DND-41 (cell line): ENCODE measurements at regions not wholly inside any gene's neighbourhood (a gene's known extent, or its start where the extent isn't known, plus 50 kb on each side); places are given as distances from the start of the nearest gene placed in this dataset.

ENCODE experiments used
- ATAC-seq: fragments of 200-7000 bp; cut with Tn5 transposase; 3 replicates; pipeline ENCODE4 v1.9.1; 2021; ENCODE audit warnings: low read depth; ENCODE audit not compliant: insufficient read depth
- DNase-seq: peaks from one replicate; pipeline ENCODE4 v3.0.0-alpha.2; 2020
- H2AFZ ChIP-seq: 2 replicates; pipeline ENCODE4 v1.6.0; 2012; ENCODE audit warnings: low read depth, low read length
- H3K27ac ChIP-seq: 2 replicates; pipeline ENCODE4 v1.5.1; 2012; ENCODE audit warnings: low read length, inconsistent platforms
- H3K27me3 ChIP-seq: fragments of 200-600 bp; sonication (generic); 2 replicates; pipeline ENCODE4 v1.6.0; 2012; ENCODE audit warnings: low read length, mild to moderate bottlenecking, inconsistent platforms; ENCODE audit not compliant: insufficient read depth, poor library complexity
- H3K36me3 ChIP-seq: 2 replicates; pipeline ENCODE4 v1.5.1; 2012; ENCODE audit warnings: low read length, inconsistent platforms; ENCODE audit not compliant: insufficient read depth
- H3K4me1 ChIP-seq: 2 replicates; pipeline ENCODE4 v1.5.1; 2012; ENCODE audit warnings: mild to moderate bottlenecking, low read length; ENCODE audit not compliant: insufficient read depth
- H3K4me2 ChIP-seq: 2 replicates; pipeline ENCODE4 v1.6.0; 2012; ENCODE audit warnings: mild to moderate bottlenecking, moderate library complexity, low read length, inconsistent platforms; ENCODE audit not compliant: insufficient read depth
- H3K4me3 ChIP-seq, 2 experiments: fragments of 200-600 bp in 1 of 2; shearing (Covaris generic) in 1 of 2; 2 replicates each; pipeline ENCODE4 v1.5.1; 2012 to 2016; ENCODE audit warnings: inconsistent platforms in 2 of 2, low read length in 2 of 2, mild to moderate bottlenecking in 2 of 2, low read depth in 1 of 2, moderate library complexity in 1 of 2
- H3K79me2 ChIP-seq: 2 replicates; pipeline ENCODE4 v1.6.0; 2012; ENCODE audit warnings: low read length, inconsistent platforms; ENCODE audit not compliant: insufficient read depth
- H3K9ac ChIP-seq: 2 replicates; pipeline ENCODE4 v1.6.0; 2012; ENCODE audit warnings: low read depth, mild to moderate bottlenecking, inconsistent platforms, low read length, moderate library complexity
- H3K9me3 ChIP-seq: 2 replicates; pipeline ENCODE4 v1.5.1; 2012; ENCODE audit warnings: low read length, moderate library complexity, mild to moderate bottlenecking, inconsistent platforms; ENCODE audit not compliant: insufficient read depth, severe bottlenecking
- H4K20me1 ChIP-seq: 2 replicates; pipeline ENCODE4 v1.6.0; 2012; ENCODE audit warnings: low read length; ENCODE audit not compliant: insufficient read depth
- EZH2 ChIP-seq: IDR thresholded peaks from 3 replicates; pipeline ENCODE4 v1.6.1; 2012; ENCODE audit warnings: borderline replicate concordance, low read depth, mild to moderate bottlenecking, moderate library complexity, low read length, inconsistent platforms; ENCODE audit not compliant: severe bottlenecking
- TF ChIP-seq, protein P1 (sequence below): IDR thresholded peaks from 2 replicates; pipeline ENCODE4 v1.5.1; 2012; ENCODE audit warnings: borderline replicate concordance, low read length, moderate library complexity, mild to moderate bottlenecking; ENCODE audit not compliant: poor library complexity, severe bottlenecking; ENCODE audit errors: extremely low read depth

DNA sequence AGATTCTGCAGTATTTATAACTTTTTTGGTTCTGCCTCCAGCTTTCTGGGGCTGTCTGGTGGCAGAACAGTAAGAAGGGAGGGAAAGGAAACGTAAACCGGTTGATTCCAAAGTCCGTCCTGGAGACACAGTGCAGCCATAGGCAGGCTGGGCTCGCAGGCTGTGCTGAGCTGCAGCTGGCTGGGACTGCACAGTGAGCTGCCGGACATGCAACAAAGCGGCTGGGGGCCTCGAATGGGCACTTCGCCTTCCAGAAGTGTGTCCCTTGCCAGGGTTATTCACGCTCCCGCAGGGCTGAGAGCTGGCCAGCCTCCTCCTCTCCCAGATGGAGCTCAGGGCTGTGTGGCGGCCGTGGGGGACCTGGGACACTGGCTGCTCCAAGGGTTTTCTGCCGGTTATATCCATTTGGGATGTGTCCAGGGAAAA lies 78.1 kb upstream of the CD93 start:
- Histone ChIP-seq H3K27me3 (no peaks in the 10 kb centered on the region), H3K4me2 (no peak overlapping the region), H2AFZ (no peak overlapping the region), H3K9me3 (no peaks in the 10 kb centered on the region), H4K20me1 (no peaks in the 10 kb centered on the region), H3K4me1 (peaks cover 30% of the 10 kb centered on the region), H3K27ac (no peak overlapping the region), H3K36me3 (no peaks in the 10 kb centered on the region), H3K79me2 (no peaks in the 10 kb centered on the region), H3K4me3 (no peak overlapping the region), H3K9ac (no peak overlapping the region)
- DNase-seq = no peak
- ATAC-seq = no peak
- TF ChIP-seq, protein P1, sequence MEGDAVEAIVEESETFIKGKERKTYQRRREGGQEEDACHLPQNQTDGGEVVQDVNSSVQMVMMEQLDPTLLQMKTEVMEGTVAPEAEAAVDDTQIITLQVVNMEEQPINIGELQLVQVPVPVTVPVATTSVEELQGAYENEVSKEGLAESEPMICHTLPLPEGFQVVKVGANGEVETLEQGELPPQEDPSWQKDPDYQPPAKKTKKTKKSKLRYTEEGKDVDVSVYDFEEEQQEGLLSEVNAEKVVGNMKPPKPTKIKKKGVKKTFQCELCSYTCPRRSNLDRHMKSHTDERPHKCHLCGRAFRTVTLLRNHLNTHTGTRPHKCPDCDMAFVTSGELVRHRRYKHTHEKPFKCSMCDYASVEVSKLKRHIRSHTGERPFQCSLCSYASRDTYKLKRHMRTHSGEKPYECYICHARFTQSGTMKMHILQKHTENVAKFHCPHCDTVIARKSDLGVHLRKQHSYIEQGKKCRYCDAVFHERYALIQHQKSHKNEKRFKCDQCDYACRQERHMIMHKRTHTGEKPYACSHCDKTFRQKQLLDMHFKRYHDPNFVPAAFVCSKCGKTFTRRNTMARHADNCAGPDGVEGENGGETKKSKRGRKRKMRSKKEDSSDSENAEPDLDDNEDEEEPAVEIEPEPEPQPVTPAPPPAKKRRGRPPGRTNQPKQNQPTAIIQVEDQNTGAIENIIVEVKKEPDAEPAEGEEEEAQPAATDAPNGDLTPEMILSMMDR = no peak
- TF ChIP-seq EZH2 = no peak

DNA sequence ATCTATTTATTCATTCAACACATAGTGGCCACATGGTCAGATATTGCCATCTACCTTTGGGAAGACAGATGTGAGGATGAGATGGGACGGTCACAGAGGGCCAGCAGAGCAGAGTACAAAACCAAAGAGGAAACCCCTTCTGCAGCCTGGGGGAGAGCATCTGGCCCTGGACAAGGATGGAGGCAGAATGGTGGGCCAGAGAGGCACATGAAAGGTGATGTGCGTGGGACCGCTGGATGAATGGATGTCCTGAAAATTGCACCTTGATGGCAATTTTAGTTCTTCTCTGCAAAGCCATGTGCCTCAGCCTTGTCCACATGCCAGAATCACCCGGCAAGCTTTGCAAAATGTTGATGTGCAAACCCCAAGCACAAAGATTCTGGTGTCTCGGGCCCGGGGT lies 77.4 kb upstream of the CD93 start:
- Histone ChIP-seq H4K20me1 (no peaks in the 10 kb centered on the region), H3K27me3 (no peaks in the 10 kb centered on the region), H3K79me2 (no peaks in the 10 kb centered on the region), H3K4me2 (no peak overlapping the region), H3K27ac (no peak overlapping the region), H3K9me3 (no peaks in the 10 kb centered on the region), H3K4me1 (peaks cover 36% of the 10 kb centered on the region), H2AFZ (no peak overlapping the region), H3K36me3 (no peaks in the 10 kb centered on the region), H3K4me3 (no peak overlapping the region), H3K9ac (no peak overlapping the region)
- ATAC-seq (no peak), DNase-seq (no peak)
- no peak for TF ChIP-seq EZH2
- TF ChIP-seq, protein P1 = no peak

DNA sequence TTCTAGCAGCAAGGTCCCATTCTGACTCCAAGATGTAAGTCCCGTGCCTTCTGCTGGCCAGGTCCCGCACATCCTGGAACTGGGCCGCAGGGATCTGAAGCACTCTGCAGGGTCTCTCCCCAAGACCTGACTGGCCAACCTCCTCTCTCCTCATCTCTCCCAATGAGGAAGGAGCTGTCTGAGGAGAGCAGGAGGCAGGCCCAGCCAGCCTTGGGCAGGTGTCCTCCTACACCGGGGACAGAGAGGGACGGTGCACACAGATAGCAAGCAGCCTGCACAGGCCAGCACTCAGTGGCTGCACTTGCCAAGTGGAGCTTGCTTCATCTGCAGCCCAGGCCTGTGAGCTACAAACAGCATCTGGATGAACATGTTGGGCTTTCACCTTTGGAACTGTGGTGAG lies 76.8 kb upstream of the CD93 start:
- Histone ChIP-seq H3K36me3 (no peaks in the 10 kb centered on the region), H3K9me3 (no peaks in the 10 kb centered on the region), H3K4me2 (no peak overlapping the region), H3K4me1 (peaks cover 37% of the 10 kb centered on the region), H3K4me3 (no peak overlapping the region), H2AFZ (no peak overlapping the region), H3K27me3 (no peaks in the 10 kb centered on the region), H4K20me1 (no peaks in the 10 kb centered on the region), H3K27ac (peak overlapping the region; percentile 85), H3K79me2 (no peaks in the 10 kb centered on the region), H3K9ac (no peak overlapping the region)
- DNase-seq (no peak), ATAC-seq (no peak)
- no peak for TF ChIP-seq EZH2
- TF ChIP-seq, protein P1 = no peak
